Mesodermal cell (in vitro differentiated cells): ENCODE measurements at regions not wholly inside any gene's neighbourhood (a gene's known extent, or its start where the extent isn't known, plus 50 kb on each side); places are given as distances from the start of the nearest gene placed in this dataset.

Experiments
- H3K27ac ChIP-seq: 2 replicates; pipeline ENCODE4 v1.7.0; 2013; ENCODE audit warnings: mild to moderate bottlenecking, low read depth, low read length, moderate library complexity; ENCODE audit not compliant: severe bottlenecking
- H3K36me3 ChIP-seq: 2 replicates; pipeline ENCODE4 v1.7.1; 2013; ENCODE audit warnings: mild to moderate bottlenecking, low read length, moderate library complexity; ENCODE audit not compliant: control insufficient read depth, insufficient read depth
- H3K4me1 ChIP-seq: one replicate; pipeline ENCODE4 v1.7.1; 2013; ENCODE audit warnings: mild to moderate bottlenecking, low read length; ENCODE audit not compliant: insufficient read depth, control insufficient read depth, poor library complexity, severe bottlenecking
- H3K4me3 ChIP-seq: 2 replicates; pipeline ENCODE4 v1.7.0; 2013; ENCODE audit warnings: low read length, control low read depth, mild to moderate bottlenecking; ENCODE audit not compliant: insufficient read depth, poor library complexity, severe bottlenecking; ENCODE audit errors: extremely low read depth
- H3K9me3 ChIP-seq: 2 replicates; pipeline ENCODE4 v1.7.1; 2013; ENCODE audit warnings: mild to moderate bottlenecking, low read length, moderate library complexity; ENCODE audit not compliant: control insufficient read depth
- WGBS, 2 experiments: methylation state at CpG; one replicate each; pipeline ENCODE4 v1.1.5; 2013; ENCODE audit warnings: missing lambda C conversion rate in 2 of 2; ENCODE audit not compliant: insufficient coverage in 2 of 2; 5-methylcytosine and 5-hydroxymethylcytosine counted together

- peaks cover 10% of the 10 kb centered on the region for H3K9me3 ChIP-seq
- no peak overlapping the region for H3K27ac ChIP-seq
- H3K36me3 ChIP-seq, result no peaks in the 10 kb centered on the region
- H3K4me3 ChIP-seq, result no peak overlapping the region
- H3K4me1 ChIP-seq, result peaks cover 14% of the 10 kb centered on the region
- 92 to 98% methylated on average over 4 of the region's 6 CpGs for WGBS, 2 experiments
Observed at GRCh38 chr17:77303620-77304019, 162.9 kb downstream of the SEC14L1 start.

- Histone ChIP-seq H3K9me3 (peaks cover 5% of the 10 kb centered on the region), H3K36me3 (no peaks in the 10 kb centered on the region), H3K4me3 (no peak overlapping the region), H3K27ac (no peak overlapping the region), H3K4me1 (peaks cover 14% of the 10 kb centered on the region)
- WGBS, 2 experiments, result 84 to 92% methylated on average over 8 to 11 of the region's 17 CpGs
Observed at GRCh38 chr17:77304051-77304745, 163.4 kb downstream of the SEC14L1 start.

GRCh38 chr17:77304746-77305473 is 164.1 kb downstream of the SEC14L1 start:
- peaks cover 14% of the 10 kb centered on the region for H3K4me1 ChIP-seq
- 94 to 98% methylated on average over 17 to 21 of the region's 21 CpGs for WGBS, 2 experiments
- no peaks in the 10 kb centered on the region for H3K36me3 ChIP-seq
- H3K27ac ChIP-seq, result no peak overlapping the region
- no peaks in the 10 kb centered on the region for H3K9me3 ChIP-seq
- H3K4me3 ChIP-seq, result no peak overlapping the region

- no peaks in the 10 kb centered on the region for H3K36me3 ChIP-seq
- H3K9me3 ChIP-seq, result no peaks in the 10 kb centered on the region
- 90 to 94% methylated on average over 9 to 10 of the region's 13 CpGs for WGBS, 2 experiments
- H3K4me3 ChIP-seq, result no peak overlapping the region
- H3K27ac ChIP-seq, result no peak overlapping the region
- H3K4me1 ChIP-seq, result peaks cover 14% of the 10 kb centered on the region
Observed at GRCh38 chr17:77306048-77306789, 165.4 kb downstream of the SEC14L1 start.

GRCh38 chr17:77306790-77307478 is 166.2 kb downstream of the SEC14L1 start:
- Histone ChIP-seq H3K36me3 (no peaks in the 10 kb centered on the region), H3K4me3 (no peak overlapping the region), H3K4me1 (peaks cover 14% of the 10 kb centered on the region), H3K9me3 (no peaks in the 10 kb centered on the region), H3K27ac (no peak overlapping the region)
- 84 to 87% methylated on average over 14 to 18 of the region's 18 CpGs for WGBS, 2 experiments

GRCh38 chr17:77307479-77308198 is 166.9 kb downstream of the SEC14L1 start:
- peaks cover 14% of the 10 kb centered on the region for H3K4me1 ChIP-seq
- no peaks in the 10 kb centered on the region for H3K9me3 ChIP-seq
- H3K27ac ChIP-seq, result no peak overlapping the region
- H3K36me3 ChIP-seq, result no peaks in the 10 kb centered on the region
- WGBS, 2 experiments, result 88 to 91% methylated on average over 10 of the region's 12 CpGs
- H3K4me3 ChIP-seq, result no peak overlapping the region

GRCh38 chr17:77308861-77309726 is 168.3 kb downstream of the SEC14L1 start:
- no peaks in the 10 kb centered on the region for H3K36me3 ChIP-seq
- no peak overlapping the region for H3K27ac ChIP-seq
- peaks cover 23% of the 10 kb centered on the region for H3K4me1 ChIP-seq
- no peaks in the 10 kb centered on the region for H3K9me3 ChIP-seq
- H3K4me3 ChIP-seq, result no peak overlapping the region
- WGBS, 2 experiments, result 90 to 91% methylated on average over 13 to 17 of the region's 18 CpGs

GRCh38 chr17:77310336-77310735 is 169.6 kb downstream of the SEC14L1 start:
- Histone ChIP-seq H3K36me3 (no peaks in the 10 kb centered on the region), H3K4me3 (no peak overlapping the region), H3K9me3 (no peaks in the 10 kb centered on the region), H3K4me1 (peaks cover 16% of the 10 kb centered on the region), H3K27ac (no peak overlapping the region)
- 94% methylated on average over 19 of the region's 19 CpGs for WGBS, 2 experiments

- H3K4me3 ChIP-seq, result no peak overlapping the region
- 92 to 93% methylated on average over 10 to 13 of the region's 15 CpGs for WGBS, 2 experiments
Observed at GRCh38 chr17:77311371-77311981, 170.7 kb downstream of the SEC14L1 start.

More at GRCh38 chr17:77311371-77311981, 170.7 kb downstream of the SEC14L1 start:
- H3K27ac ChIP-seq, result no peak overlapping the region
- H3K9me3 ChIP-seq, result no peaks in the 10 kb centered on the region
- H3K4me1 ChIP-seq, result peaks cover 27% of the 10 kb centered on the region
- no peaks in the 10 kb centered on the region for H3K36me3 ChIP-seq
